ENCODE measurements at regions not wholly inside any gene's neighbourhood (a gene's known extent, or its start where the extent isn't known, plus 50 kb on each side); places are given as distances from the start of the nearest gene placed in this dataset.
A peak's percentile ranks its signal among the peaks of the same experiment; 100 is the strongest.

DNA sequence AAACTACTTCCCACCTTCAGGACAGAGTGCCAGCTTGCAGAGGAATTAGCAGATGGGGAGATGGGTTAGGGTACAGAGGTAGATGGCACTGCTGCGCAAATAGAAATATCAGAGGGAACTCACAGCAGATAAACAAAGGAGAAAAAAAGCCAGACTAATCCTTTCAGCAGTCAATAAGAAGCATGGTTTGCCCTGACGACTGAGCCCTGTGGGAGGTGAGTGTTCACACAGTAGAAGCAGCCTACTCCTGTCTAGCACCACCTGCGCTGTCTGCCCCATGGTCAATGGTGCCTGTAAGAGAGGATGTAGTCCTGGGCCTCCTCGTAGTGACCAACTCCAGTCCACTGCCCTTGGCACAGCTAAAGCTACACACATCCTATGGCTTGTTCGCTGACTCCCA is 174.1 kb downstream of the IBTK start:
- no peak for DNase-seq (ENCODE audit: low spot score)
- TF ChIP-seq CTCF (IDR thresholded peaks at IDR 0.05; ENCODE audit: extremely low read depth, insufficient read depth, missing control alignments): no peak
- in situ Hi-C loops (cut with MboI; ENCODE audit: low pct_unique_long_range_greater_than_20kb, low sequenced_read_pairs, unreplicated experiment): no loop called here

- in situ Hi-C loops (cut with MboI; ENCODE audit: low pct_unique_long_range_greater_than_20kb, low sequenced_read_pairs, unreplicated experiment): no loop called here
- no peak for DNase-seq (ENCODE audit: low spot score)
- TF ChIP-seq CTCF (IDR thresholded peaks at IDR 0.05; ENCODE audit: extremely low read depth, insufficient read depth, missing control alignments): no peak
Measured at GRCh38 chr6:82072751-82073150, 174.8 kb downstream of the IBTK start.

DNA sequence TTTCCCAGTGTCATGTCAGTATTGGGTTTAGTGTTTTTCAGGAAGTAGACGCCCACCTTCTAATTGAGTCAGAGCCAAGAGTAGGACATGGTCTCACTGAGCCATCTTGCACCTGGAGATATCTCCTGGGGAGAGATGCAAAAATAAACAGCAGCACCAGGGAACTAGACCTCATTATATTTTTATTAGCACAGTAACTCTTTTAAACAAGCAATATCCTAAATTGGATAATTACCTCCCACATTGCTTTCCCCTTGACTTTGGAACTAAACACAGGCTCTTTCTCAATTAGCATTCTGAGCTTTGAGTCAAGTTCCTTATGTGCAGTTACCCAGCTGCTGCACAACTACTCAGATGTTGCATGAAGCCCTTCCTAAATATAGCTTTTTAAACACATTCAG is 175.4 kb downstream of the IBTK start:
- in situ Hi-C loops (cut with MboI; ENCODE audit: low pct_unique_long_range_greater_than_20kb, low sequenced_read_pairs, unreplicated experiment): no loop called here

GRCh38 chr6:82068721-82069120 is 178.8 kb downstream of the IBTK start:
- no peak for TF ChIP-seq CTCF (IDR thresholded peaks at IDR 0.05; ENCODE audit: extremely low read depth, insufficient read depth, missing control alignments)
- in situ Hi-C loops (cut with MboI; ENCODE audit: low pct_unique_long_range_greater_than_20kb, low sequenced_read_pairs, unreplicated experiment): no loop called here
- no peak for DNase-seq (ENCODE audit: low spot score)

More for the DNA sequence above, 175.4 kb downstream of the IBTK start:
- TF ChIP-seq CTCF (IDR thresholded peaks at IDR 0.05; ENCODE audit: extremely low read depth, insufficient read depth, missing control alignments): no peak
- no peak for DNase-seq (ENCODE audit: low spot score)

- peak; percentile 64 for DNase-seq (ENCODE audit: low spot score)
- no peak for TF ChIP-seq CTCF (IDR thresholded peaks at IDR 0.05; ENCODE audit: extremely low read depth, insufficient read depth, missing control alignments)
- in situ Hi-C loops (cut with MboI; ENCODE audit: low pct_unique_long_range_greater_than_20kb, low sequenced_read_pairs, unreplicated experiment): no loop called here
Measured at GRCh38 chr6:82066991-82067411, 180.5 kb downstream of the IBTK start.

DNA sequence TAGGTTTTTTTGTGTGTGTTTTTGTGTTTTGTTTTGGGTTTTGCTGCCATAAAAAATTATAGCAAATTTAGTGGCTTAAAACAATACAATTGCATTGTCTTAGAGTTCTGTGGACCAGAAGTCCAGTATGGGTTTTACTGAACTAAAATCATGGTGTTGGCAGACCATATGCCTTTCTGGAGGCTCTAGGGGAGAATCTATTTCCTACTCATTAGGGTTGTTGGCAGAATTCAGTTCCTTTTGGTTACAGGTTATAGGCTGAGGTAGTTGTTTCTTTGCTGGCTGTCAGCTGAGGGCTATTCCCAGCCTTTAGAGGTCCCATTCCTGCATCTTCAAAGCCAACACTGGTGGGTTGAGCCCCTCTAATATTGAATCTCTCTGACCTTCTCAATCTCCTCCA is 181.3 kb downstream of the IBTK start:
- no peak for TF ChIP-seq CTCF (IDR thresholded peaks at IDR 0.05; ENCODE audit: extremely low read depth, insufficient read depth, missing control alignments)
- DNase-seq (ENCODE audit: low spot score): no peak
- in situ Hi-C loops (cut with MboI; ENCODE audit: low pct_unique_long_range_greater_than_20kb, low sequenced_read_pairs, unreplicated experiment): no loop called here

DNA sequence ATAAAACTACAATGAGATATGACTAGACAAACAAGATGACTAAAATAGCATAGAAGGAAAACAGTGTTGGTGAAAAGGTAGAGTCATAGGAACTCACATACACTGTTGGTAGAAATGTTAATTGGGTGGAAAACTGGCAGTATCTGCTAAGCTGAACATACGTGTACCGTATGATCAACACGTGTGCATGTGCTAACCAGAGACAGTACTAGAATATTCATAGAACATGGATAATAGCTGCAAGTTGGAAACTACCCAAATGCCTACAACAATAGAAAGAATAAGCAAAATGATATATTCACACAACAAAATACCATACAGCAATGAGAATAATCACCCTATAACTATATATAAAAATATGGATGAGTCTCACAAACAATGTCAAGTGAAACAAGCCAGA is 184.0 kb downstream of the IBTK start:
- no peak for DNase-seq (ENCODE audit: low spot score)
- TF ChIP-seq CTCF (IDR thresholded peaks at IDR 0.05; ENCODE audit: extremely low read depth, insufficient read depth, missing control alignments): no peak
- in situ Hi-C loops (cut with MboI; ENCODE audit: low pct_unique_long_range_greater_than_20kb, low sequenced_read_pairs, unreplicated experiment): no loop called here
